Fibroblast of skin of scalp (primary cell): ENCODE measurements at regions not wholly inside any gene's neighbourhood (a gene's known extent, or its start where the extent isn't known, plus 50 kb on each side); places are given as distances from the start of the nearest gene placed in this dataset.

Source experiments
- DNase-seq: peaks from one replicate; pipeline ENCODE4 v3.0.0-alpha.2; 2013

DNA sequence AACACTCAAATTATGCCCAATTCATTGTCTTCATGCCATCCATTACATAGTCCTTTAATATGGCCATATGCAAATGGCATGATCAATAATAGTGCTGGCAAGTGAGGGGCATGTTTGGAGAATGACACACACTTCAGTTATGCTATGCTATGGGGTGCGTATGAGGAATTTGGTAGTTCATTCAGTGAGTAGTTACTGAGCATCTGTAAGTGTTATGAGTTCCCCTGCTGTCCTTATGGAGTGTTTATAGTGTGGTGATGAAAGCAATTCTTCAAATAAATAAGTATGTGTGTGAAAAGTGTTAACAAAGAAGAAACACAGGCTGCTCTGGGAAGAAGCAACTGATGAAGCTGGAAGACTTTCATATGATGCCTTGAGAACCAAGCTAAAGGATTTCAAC is 383.7 kb upstream of the SLC14A2 start:
- DNase-seq: peak; percentile 67

GRCh38 chr18:45232061-45232460 is 383.2 kb upstream of the SLC14A2 start:
- DNase-seq: no peak

- DNase-seq: no peak
These were observed 378.6 kb upstream of the SLC14A2 start for GRCh38 chr18:45236676-45237075.

DNA sequence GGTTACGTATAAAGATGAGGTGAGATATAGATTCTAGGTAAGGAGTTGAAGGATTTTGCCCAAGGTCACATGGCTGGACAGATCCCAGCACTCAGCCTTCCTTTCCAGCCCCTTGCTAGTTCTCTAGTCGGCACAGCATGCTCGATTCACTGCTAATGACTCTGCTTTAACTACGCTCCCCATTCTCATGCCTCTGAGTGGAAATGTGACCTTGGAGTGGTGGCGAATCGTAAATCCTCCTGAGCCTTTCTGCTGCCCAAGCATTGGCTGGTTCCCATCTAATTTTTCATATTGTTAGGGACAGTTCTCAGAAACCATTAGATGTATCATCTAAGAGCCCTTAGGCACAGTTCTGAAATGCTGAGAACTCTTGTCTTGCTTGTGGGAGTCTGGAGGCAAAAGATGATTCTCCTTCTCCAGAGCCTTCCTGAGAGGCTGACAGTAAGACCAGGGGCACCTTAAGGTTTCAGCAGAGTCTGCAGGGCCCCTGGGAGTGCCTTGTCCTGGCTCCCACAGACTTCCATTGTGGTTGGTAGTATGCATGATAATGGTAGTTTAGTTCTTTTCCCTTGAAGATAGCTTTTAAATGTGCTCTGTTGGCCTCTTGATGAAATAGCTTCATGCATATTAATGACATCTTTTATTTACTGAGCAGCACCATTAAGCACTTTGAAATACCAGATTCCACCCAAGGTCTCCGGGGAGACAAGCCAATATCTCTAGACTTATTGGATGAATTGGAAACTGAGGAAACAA is 377.8 kb upstream of the SLC14A2 start:
- DNase-seq: no peak

DNA sequence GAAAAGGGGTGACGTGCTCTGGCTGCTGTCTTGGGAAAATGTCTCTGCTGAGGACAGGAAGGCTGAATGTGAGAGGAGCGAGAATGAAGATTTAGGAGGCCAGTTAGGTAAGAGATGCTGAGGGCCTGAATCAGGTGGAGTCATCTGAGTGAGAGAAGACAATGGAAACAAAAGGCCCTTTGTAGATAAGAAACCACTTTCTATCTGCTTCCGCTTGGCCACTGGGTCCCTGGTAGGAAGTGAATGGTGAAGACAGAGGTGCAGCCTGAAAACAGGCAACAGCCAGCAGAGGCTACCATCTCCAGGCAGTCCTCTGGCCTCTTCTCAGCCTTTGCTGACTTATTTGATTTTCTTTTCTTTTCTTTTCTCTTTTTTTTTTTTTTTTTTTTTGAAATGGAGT is 374.0 kb upstream of the SLC14A2 start:
- DNase-seq: no peak

- no peak for DNase-seq
These were observed 373.2 kb upstream of the SLC14A2 start for GRCh38 chr18:45241982-45242565.

DNA sequence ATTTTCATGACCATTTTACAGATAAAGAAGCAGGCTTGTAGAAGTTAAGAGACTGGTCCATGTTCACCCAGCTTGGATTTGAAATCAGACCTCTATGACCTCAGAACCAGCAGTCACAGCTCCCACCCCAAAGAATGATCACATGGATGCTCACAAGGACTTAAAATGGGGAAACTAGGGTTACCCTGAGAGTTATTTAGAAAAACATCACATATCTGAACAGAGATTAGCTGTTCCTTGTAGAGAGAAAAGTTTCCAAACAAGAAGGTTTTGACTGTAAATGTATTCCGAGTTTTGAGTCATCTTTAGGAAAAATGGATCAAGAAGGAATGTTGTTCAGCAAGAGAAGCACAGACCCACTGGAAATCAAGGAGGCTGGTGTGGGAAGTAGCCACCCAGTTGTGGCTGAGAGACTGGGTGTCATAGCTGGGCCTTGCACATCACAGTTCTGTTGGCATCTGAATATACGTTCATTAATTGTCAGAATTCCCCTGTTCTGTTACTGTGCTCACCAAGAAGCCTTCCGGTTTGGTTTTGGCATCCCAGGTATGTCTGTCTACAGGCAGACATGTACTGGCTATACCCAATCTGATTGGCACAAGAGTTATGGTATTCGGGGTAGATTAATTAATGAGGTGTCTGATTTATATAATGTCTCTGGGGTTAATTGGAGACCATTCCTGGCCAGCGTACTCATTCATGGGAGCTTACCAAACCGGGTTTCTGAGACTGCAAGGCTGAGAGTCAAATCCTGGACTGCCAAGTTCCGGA is 371.8 kb upstream of the SLC14A2 start:
- no peak for DNase-seq

GRCh38 chr18:45245091-45245511 is 370.2 kb upstream of the SLC14A2 start:
- peak; percentile 62 for DNase-seq

DNA sequence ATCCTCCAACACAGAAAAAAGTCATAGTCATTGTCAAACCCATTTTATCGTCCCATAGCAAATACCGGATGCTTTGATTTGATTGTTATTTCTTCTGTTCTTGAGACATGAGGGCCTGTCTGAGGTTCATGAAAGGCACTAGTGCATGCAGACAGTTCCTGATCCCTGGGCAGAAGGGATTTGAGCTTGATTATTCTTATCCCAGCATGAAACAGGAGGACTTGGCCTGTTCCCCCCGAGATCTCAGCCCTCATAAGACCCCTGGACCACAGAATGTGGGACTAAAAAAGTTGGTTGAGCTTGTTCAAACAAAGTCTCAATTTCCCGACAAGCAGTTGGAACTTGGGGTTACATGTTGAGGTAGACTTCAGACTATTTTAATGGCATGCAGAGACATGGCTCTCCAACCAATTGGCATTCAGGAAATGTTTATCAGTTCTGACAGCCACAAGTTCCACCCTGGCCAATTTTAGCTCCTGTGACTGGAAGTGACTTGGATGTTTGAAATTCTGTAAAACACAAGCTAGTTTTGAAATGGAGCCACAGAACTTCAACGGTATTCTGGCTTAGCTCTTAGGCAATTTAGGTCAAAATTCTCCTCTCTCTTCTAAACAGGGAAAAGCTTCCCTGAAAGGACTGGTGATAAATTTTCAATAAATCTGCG is 366.9 kb upstream of the SLC14A2 start:
- peak; percentile 89 for DNase-seq

GRCh38 chr18:45249246-45249661 is 366.0 kb upstream of the SLC14A2 start:
- DNase-seq: no peak

- DNase-seq: no peak
These were observed 364.8 kb upstream of the SLC14A2 start for GRCh38 chr18:45250479-45250878.

DNA sequence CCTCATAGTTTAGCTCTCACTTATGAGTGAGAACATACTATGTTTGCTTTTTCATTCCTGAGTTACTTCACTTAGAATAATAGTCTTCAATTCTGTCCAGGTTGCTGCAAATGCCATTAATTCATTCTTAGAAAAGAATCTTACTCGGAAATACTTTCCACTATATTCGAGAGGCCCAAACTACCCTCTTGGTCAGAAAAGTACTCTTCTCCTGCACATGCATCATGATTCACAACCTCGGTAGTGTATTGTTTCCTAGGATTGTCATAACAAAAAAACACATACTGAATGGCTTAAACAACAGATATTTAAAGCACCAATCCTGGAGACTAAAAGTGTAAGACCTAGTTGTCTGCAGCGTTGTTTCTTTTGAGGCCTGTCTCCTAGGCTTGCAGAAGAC is 364.0 kb upstream of the SLC14A2 start:
- no peak for DNase-seq

DNA sequence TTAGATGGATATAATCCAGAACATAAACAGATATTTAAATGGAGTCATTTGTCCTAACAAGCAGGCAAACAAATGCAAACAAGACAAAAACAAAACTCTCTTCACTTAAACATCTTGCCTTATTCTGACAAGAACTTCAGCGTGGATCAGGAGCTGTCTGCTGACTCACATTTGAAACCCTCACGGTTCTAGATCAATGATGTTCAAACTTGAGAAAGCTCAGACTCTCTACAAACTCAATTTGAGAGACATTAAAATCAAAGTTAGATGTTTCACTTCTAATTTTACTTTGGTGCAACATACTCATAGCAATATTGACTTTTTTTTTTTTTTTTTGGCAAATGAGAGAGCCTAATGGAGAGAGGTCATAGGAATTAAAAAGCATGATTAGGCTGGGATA is 362.8 kb upstream of the SLC14A2 start:
- no peak for DNase-seq

DNA sequence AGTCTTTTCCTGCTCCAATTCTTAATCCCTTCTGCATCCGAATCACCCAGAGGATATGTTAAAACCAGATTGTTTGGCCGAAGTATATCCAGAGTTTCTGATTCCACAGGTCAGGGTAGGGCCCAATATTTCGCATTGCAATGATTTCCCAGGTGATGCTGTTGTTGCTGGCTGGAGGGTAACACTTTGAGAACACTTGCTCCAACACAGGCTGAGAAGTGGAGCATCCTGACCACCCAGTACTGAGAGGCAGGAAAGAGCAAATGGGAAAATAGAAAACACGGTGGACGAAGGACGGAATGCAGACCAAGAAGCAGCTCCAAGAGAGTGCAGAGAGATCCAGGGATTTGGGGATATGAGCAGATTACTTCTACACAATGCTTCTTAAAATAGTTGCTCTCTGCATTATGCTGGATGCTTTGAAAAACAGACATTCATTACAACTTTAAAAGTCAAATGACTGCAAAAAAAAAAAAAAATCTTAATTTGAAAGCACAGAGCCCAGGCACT is 362.2 kb upstream of the SLC14A2 start:
- no peak for DNase-seq

DNA sequence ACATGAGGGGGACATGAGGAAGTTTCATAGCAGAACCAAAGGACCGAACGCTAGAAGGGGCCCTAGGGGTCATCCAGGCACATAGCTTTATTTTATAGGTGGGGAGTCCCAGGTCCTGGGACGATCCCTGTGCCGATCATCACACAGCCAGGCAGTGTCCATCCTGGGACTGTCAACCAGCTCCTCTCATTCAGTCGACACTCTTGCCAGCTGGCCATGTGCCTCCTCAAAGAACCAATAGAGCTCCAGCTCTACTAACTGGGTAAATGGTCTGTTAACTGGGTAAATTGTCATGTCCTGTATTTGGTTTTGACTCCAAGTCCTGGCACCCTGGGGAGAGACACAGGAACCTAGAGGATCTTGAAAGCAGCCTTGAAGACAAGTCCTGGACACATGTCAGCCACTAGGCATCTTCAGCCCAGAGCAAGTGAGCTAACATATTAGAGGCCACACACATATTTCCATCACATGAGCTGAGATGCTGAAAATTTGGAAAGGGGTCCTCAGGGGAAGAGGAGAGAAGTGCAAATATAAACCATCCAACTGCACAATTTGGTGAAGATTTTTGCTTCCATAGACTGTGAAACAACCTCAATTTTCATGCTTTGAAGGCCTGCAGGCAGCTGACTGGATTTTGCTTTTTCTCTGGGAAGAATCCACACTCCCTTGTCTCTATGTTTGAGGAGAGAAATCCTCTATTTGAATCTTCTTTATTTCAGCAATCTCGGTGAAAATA is 361.1 kb upstream of the SLC14A2 start:
- DNase-seq: no peak

DNA sequence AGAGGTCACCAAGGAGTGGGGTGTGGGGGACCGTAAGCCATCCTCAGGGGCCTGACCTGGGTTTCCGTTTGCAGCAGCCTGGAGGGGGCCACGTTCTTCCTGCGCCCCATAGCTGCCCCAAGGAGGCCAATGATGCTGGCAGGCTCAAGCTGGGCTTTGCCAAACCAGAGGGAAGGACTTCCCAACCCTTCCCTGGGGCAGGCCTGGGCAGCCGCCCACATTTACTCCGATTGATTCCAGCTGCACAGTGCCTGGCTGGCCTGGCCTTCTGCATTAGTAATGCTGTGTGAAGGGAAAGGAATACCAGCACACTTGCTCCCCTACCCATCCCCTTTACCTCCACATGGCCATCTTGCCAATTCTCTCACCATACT is 360.6 kb upstream of the SLC14A2 start:
- peak; percentile 51 for DNase-seq

- DNase-seq: peak; percentile 94
These were observed 359.9 kb upstream of the SLC14A2 start for GRCh38 chr18:45255197-45255890.

- DNase-seq: no peak
These were observed 355.2 kb upstream of the SLC14A2 start for GRCh38 chr18:45260125-45260524.

DNA sequence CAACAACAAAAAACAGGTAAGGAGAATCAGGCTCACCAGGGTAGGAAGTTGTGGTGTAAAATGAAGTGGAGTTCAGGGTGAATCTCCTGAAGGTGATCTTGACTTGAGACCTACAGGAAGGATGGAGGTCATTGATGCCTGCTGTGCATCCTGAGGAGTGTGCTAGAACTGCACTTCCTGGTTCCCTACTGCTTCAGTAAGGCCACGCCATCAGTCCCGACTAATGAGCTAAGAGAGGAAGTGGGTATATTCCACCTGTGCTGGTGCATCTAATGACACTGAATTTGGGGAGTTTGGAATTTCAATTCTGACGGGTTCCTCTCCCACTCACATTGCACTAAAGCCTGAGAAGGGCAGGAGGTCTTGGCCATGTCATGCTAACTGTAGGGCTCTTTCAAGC is 349.3 kb upstream of the SLC14A2 start:
- no peak for DNase-seq

GRCh38 chr18:45267622-45268021 is 347.7 kb upstream of the SLC14A2 start:
- DNase-seq: no peak

- DNase-seq: no peak
These were observed 346.7 kb upstream of the SLC14A2 start for GRCh38 chr18:45268583-45268982.
